H9 (cell line): ENCODE measurements at regions not wholly inside any gene's neighbourhood (a gene's known extent, or its start where the extent isn't known, plus 50 kb on each side); places are given as distances from the start of the nearest gene placed in this dataset.

Source experiments
- DNase-seq: peaks from one replicate; pipeline ENCODE4 v3.0.0-alpha.2; 2017
- H2AFZ ChIP-seq: one replicate; pipeline ENCODE4 v1.6.1; 2013; ENCODE audit warnings: mild to moderate bottlenecking, low read length, control low read depth, moderate library complexity
- H2AK5ac ChIP-seq: 2 replicates; pipeline ENCODE4 v1.6.1; 2013; ENCODE audit warnings: low read length, control low read depth, mixed read lengths; ENCODE audit not compliant: insufficient read length
- H2BK120ac ChIP-seq: one replicate; pipeline ENCODE4 v1.6.1; 2013; ENCODE audit warnings: low read depth, mild to moderate bottlenecking, low read length, control low read depth, inconsistent platforms; ENCODE audit not compliant: poor library complexity, severe bottlenecking
- H2BK12ac ChIP-seq: 2 replicates; pipeline ENCODE4 v1.6.1; 2013; ENCODE audit warnings: low read length, control low read depth, mixed read lengths, low read depth; ENCODE audit not compliant: insufficient read length
- H2BK15ac ChIP-seq: 2 replicates; pipeline ENCODE4 v1.6.1; 2013; ENCODE audit warnings: low read depth, low read length, control low read depth
- H2BK20ac ChIP-seq: one replicate; pipeline ENCODE4 v1.6.1; 2013; ENCODE audit warnings: low read depth, mild to moderate bottlenecking, low read length, control low read depth, inconsistent platforms; ENCODE audit not compliant: poor library complexity, severe bottlenecking
- H2BK5ac ChIP-seq: 2 replicates; pipeline ENCODE4 v1.6.1; 2013; ENCODE audit warnings: low read length, control low read depth, mixed read lengths; ENCODE audit not compliant: insufficient read length
- H3K14ac ChIP-seq: 2 replicates; pipeline ENCODE4 v1.6.1; 2013; ENCODE audit warnings: low read length, control low read depth; ENCODE audit not compliant: insufficient read depth
- H3K18ac ChIP-seq: 2 replicates; pipeline ENCODE4 v1.6.1; 2013; ENCODE audit warnings: low read depth, mild to moderate bottlenecking, mixed read lengths, low read length, control low read depth; ENCODE audit not compliant: insufficient read length
- H3K23ac ChIP-seq: 2 replicates; pipeline ENCODE4 v1.6.1; 2013; ENCODE audit warnings: low read length, control low read depth, mixed read lengths, low read depth; ENCODE audit not compliant: insufficient read length
- H3K23me2 ChIP-seq: 2 replicates; pipeline ENCODE4 v1.6.1; 2013; ENCODE audit warnings: low read depth, mild to moderate bottlenecking, mixed read lengths, low read length, control low read depth; ENCODE audit not compliant: insufficient read length, poor library complexity, severe bottlenecking
- H3K27ac ChIP-seq: 2 replicates; pipeline ENCODE4 v1.5.1; 2013; ENCODE audit warnings: low read length, control low read depth, mixed read lengths, low read depth; ENCODE audit not compliant: insufficient read length
- H3K27me3 ChIP-seq: 2 replicates; pipeline ENCODE4 v1.6.1; 2013; ENCODE audit warnings: low read length, control low read depth, inconsistent platforms; ENCODE audit not compliant: insufficient read depth
- H3K4ac ChIP-seq: 2 replicates; pipeline ENCODE4 v1.6.1; 2013; ENCODE audit warnings: low read depth, mild to moderate bottlenecking, control low read depth, inconsistent platforms, low read length, moderate library complexity
- H3K4me1 ChIP-seq: 2 replicates; pipeline ENCODE4 v1.6.1; 2013; ENCODE audit warnings: low read length, control low read depth, inconsistent platforms; ENCODE audit not compliant: insufficient read depth
- H3K4me2 ChIP-seq: 2 replicates; pipeline ENCODE4 v1.6.1; 2013; ENCODE audit warnings: low read length, control low read depth, mixed read lengths; ENCODE audit not compliant: insufficient read length, insufficient read depth
- H3K56ac ChIP-seq: 2 replicates; pipeline ENCODE4 v1.6.1; 2013; ENCODE audit warnings: low read depth, mild to moderate bottlenecking, mixed read lengths, low read length, control low read depth; ENCODE audit not compliant: insufficient read length
- H3K79me1 ChIP-seq: 2 replicates; pipeline ENCODE4 v1.6.1; 2013; ENCODE audit warnings: low read depth, mild to moderate bottlenecking, moderate library complexity, low read length, control low read depth, inconsistent platforms; ENCODE audit not compliant: insufficient read depth, poor library complexity, severe bottlenecking
- H3K79me2 ChIP-seq: 2 replicates; pipeline ENCODE4 v1.6.1; 2013; ENCODE audit warnings: low read length, control low read depth, inconsistent platforms; ENCODE audit not compliant: insufficient read depth
- H3K9ac ChIP-seq: 2 replicates; pipeline ENCODE4 v1.6.1; 2013; ENCODE audit warnings: low read length, control low read depth, mixed read lengths; ENCODE audit not compliant: insufficient read length; ENCODE audit errors: extremely low read depth
- H3K9me3 ChIP-seq: one replicate; pipeline ENCODE4 v1.6.1; 2013; ENCODE audit warnings: low read depth, low read length, inconsistent platforms; ENCODE audit not compliant: control insufficient read depth
- H3T11ph ChIP-seq: one replicate; pipeline ENCODE4 v1.6.1; 2013; ENCODE audit warnings: mild to moderate bottlenecking, low read length, control low read depth, inconsistent platforms
- H4K20me1 ChIP-seq: one replicate; pipeline ENCODE4 v1.6.1; 2013; ENCODE audit not compliant: control insufficient read depth, insufficient read length, insufficient read depth
- H4K5ac ChIP-seq: 2 replicates; pipeline ENCODE4 v1.6.1; 2013; ENCODE audit warnings: low read depth, mild to moderate bottlenecking, mixed read lengths, low read length, control low read depth; ENCODE audit not compliant: insufficient read length
- H4K8ac ChIP-seq: replicated peaks from 2 replicates; pipeline ENCODE4 v1.6.1; 2013; ENCODE audit warnings: low read length, control low read depth, mixed read lengths, low read depth; ENCODE audit not compliant: insufficient read length
- H4K91ac ChIP-seq: 2 replicates; pipeline ENCODE4 v1.6.1; 2013; ENCODE audit warnings: low read depth, mild to moderate bottlenecking, moderate library complexity, mixed read lengths, low read length, control low read depth; ENCODE audit not compliant: insufficient read length
- H3K27ac Mint-ChIP-seq, 3 experiments: 2 replicates in 2 of 3; 3 replicates in 1 of 3; pipeline ENCODE4 v1.8.0; 2020 to 2021; ENCODE audit warnings: mixed read lengths in 3 of 3, mild to moderate bottlenecking in 1 of 3, moderate library complexity in 1 of 3
- H3K27me3 Mint-ChIP-seq: 2 replicates; pipeline ENCODE4 v1.8.0; 2021; ENCODE audit warnings: low read depth, mild to moderate bottlenecking, moderate library complexity, mixed read lengths
- H3K36me3 Mint-ChIP-seq, 3 experiments: 2 replicates in 2 of 3; 3 replicates in 1 of 3; pipeline ENCODE4 v1.8.0; 2020 to 2021; ENCODE audit warnings: low read depth in 3 of 3, mixed read lengths in 3 of 3; ENCODE audit not compliant: insufficient read depth in 1 of 3
- H3K4me1 Mint-ChIP-seq, 2 experiments: 2 replicates each; pipeline ENCODE4 v1.8.0; 2020; ENCODE audit warnings: mixed read lengths in 2 of 2
- H3K4me3 Mint-ChIP-seq, 2 experiments: 2 replicates in 1 of 2; 3 replicates in 1 of 2; pipeline ENCODE4 v1.8.0; 2020 to 2021; ENCODE audit warnings: mild to moderate bottlenecking in 2 of 2, mixed read lengths in 2 of 2, moderate library complexity in 1 of 2
- H3K9me3 Mint-ChIP-seq, 2 experiments: 2 replicates in 1 of 2; 3 replicates in 1 of 2; pipeline ENCODE4 v1.8.0; 2020; ENCODE audit warnings: mild to moderate bottlenecking in 2 of 2, mixed read lengths in 2 of 2, moderate library complexity in 1 of 2
- CTCF ChIP-seq: fragments of 200-600 bp; sonication (generic); conservative IDR thresholded peaks from 3 replicates; pipeline ENCODE4 v1.8.0; 2021; ENCODE audit warnings: antibody characterized with exemption, mild to moderate bottlenecking
- WGBS: extraction: QIAGEN DNeasy Blood & Tissue Kit; methylation state at CpG from one replicate; pipeline ENCODE4 v1.1.7; 2013; ENCODE audit warnings: missing lambda C conversion rate, low lambda C conversion rate, mixed read lengths; ENCODE audit not compliant: insufficient read length; ENCODE audit errors: extremely low coverage; 5-methylcytosine and 5-hydroxymethylcytosine counted together

DNA sequence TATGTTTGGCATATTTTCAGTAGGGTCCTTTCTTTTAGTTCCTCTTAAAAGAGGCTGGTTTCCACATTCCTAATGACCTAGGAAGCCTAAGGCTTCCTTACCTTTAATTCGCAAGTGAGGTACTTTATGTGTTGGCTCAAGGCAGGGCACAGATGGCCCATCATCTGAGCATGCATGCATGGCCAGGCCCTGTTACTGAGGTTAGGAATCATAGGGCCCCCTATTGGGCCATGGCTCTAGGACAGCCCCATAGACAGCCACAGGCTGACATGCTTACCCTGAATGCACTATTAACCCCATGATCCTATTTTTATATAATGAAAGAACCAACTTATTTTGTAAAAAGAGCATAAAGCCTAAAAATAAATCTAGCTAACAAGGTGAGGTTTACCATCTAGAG, 271.4 kb downstream of the ELAVL2 start:
- no CpG with 5 or more reads among the region's 1 CpG for WGBS
- no peak; the same call in 2 of the 3 replicates for TF ChIP-seq CTCF
- Histone ChIP-seq H2AK5ac (no peak overlapping the region), H3K4me2 (no peak overlapping the region), H2BK20ac (no peak overlapping the region), H3K79me2 (no peaks in the 10 kb centered on the region), H4K91ac (no peak overlapping the region), H4K20me1 (no peaks in the 10 kb centered on the region), H2BK120ac (no peak overlapping the region), H3K4ac (no peak overlapping the region), H4K8ac (no peak overlapping the region), H3K23me2 (no peaks in the 10 kb centered on the region), H3T11ph (no peak overlapping the region), H3K27me3 (no peaks in the 10 kb centered on the region), H3K56ac (no peak overlapping the region), H2BK15ac (no peak overlapping the region), H2AFZ (no peak overlapping the region), H3K27ac (no peak overlapping the region), H3K14ac (no peak overlapping the region), H3K4me1 (no peaks in the 10 kb centered on the region), H2BK5ac (no peak overlapping the region), H3K18ac (no peak overlapping the region), H4K5ac (no peak overlapping the region), H3K9me3 (no peaks in the 10 kb centered on the region), H3K79me1 (no peaks in the 10 kb centered on the region), H3K9ac (no peak overlapping the region), H2BK12ac (no peak overlapping the region), H3K23ac (no peak overlapping the region)
- Mint-ChIP-seq H3K9me3 (peaks cover 0 to 4% of the 10 kb centered on the region in 2 experiments; a peak in 2 of 5 replicates), H3K27me3 (peaks cover 4% of the 10 kb centered on the region; the same call in 1 of the 2 replicates), H3K27ac (no peak overlapping the region), H3K36me3 (peaks cover 0 to 4% (median 4%) of the 10 kb centered on the region in 3 experiments; a peak in 4 of 7 replicates), H3K4me1 (peaks cover 19 to 24% of the 10 kb centered on the region in 2 experiments), H3K4me3 (no peak overlapping the region)
- DNase-seq: no peak
